Ovary (tissue), 7 donors: ENCODE measurements at regions not wholly inside any gene's neighbourhood (a gene's known extent, or its start where the extent isn't known, plus 50 kb on each side); places are given as distances from the start of the nearest gene placed in this dataset.

Experiments used
- DNase-seq, 5 donors: peaks; one replicate each; pipeline ENCODE4 v3.0.0-alpha.2; 2019 to 2020
- H3K27ac ChIP-seq, 2 donors: fragments of 200-600 bp; one replicate each; pipeline versions ENCODE4 v1.5.1 to v1.8.0; 2019 to 2022
- H3K27me3 ChIP-seq: fragments of 200-600 bp; one replicate; pipeline ENCODE4 v1.8.0; 2022
- H3K36me3 ChIP-seq: fragments of 200-600 bp; sonication (generic); one replicate; pipeline ENCODE4 v1.5.1; 2019
- H3K4me1 ChIP-seq: one replicate; pipeline ENCODE4 v1.8.1; 2013; ENCODE audit warnings: mild to moderate bottlenecking, moderate library complexity; ENCODE audit not compliant: insufficient read depth
- H3K4me3 ChIP-seq: fragments of 200-600 bp; sonication (generic); one replicate; pipeline ENCODE4 v1.5.1; 2017
- H3K9me3 ChIP-seq, 2 donors: fragments of 200-600 bp in 1 of 2; sonication (generic) in 1 of 2; one replicate each; pipeline versions ENCODE4 v1.5.1 to v1.8.1; 2013 to 2019; ENCODE audit warnings: mild to moderate bottlenecking in 1 of 2, moderate library complexity in 1 of 2
- EP300 ChIP-seq: sonication (generic); formaldehyde crosslinking; IDR thresholded peaks from one replicate; pipeline ENCODE4 v1.6.1; 2017; ENCODE audit warnings: antibody characterized with exemption
- POLR2A ChIP-seq: fragments of 450-650 bp; IDR thresholded peaks from one replicate; pipeline ENCODE4 v1.6.1; 2017; ENCODE audit warnings: antibody characterized with exemption, mild to moderate bottlenecking, moderate library complexity
- WGBS, 3 donors: extraction: QIAGEN DNeasy Blood & Tissue Kit in 1 of 3; methylation state at CpG; one replicate each; pipeline versions ENCODE4 v1.1.5 to v1.1.7; 2013 to 2017; 5-methylcytosine and 5-hydroxymethylcytosine counted together
- intact Hi-C, 4 donors: fragments of 100-400 bp; cut with DNase I; formaldehyde crosslinking; loops; one replicate each; pipeline versions ENCODE4 v1.11.0 to v1.15.1; 2022 to 2023
- TF ChIP-seq, protein P1 (sequence below), 3 donors: fragments of 450-650 bp in 2 of 3; fragments of 200-600 bp in 1 of 3; IDR thresholded peaks; one replicate each; pipeline versions ENCODE4 v1.5.1 to v1.8.0; 2016 to 2022; ENCODE audit warnings: antibody characterized with exemption in 3 of 3, mild to moderate bottlenecking in 1 of 3
- donor health status: DM: no; HTN: no; CAD: no; lungs with moderate emphysema.
- donor health status: DM: no; HTN: no; CAD: no.
- donor health status: Bipolar disorder and iron deficiency.
- donor health status: DM: no; HTN: no; CAD: no.
- donor health status: DM: yes; HTN: yes; CAD: no.

DNA sequence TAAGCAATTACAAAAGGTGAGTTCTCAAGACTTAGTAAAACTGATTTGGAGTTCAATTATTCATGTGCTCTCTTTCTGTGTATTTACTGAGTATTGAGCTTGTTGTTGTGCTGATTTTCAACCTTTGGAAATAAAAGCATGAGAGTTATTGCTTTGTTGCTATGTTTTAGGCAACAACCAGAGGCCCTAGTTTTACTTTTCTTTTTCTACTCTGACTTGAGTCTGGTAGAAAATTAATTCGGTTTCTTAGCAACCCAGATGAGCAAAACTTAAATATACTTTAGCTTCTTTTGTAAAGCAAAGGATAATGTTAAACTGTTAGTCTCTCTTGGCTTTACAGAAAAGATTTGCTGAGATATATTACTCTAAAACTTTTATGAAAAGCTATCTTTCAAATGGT is 66.4 kb upstream of the SCIN start:
- DNase-seq = no peak
- Histone ChIP-seq H3K4me3 (no peak overlapping the region), H3K4me1 (no peaks in the 10 kb centered on the region), H3K9me3 (no peaks in the 10 kb centered on the region), H3K27ac (no peak overlapping the region), H3K36me3 (no peaks in the 10 kb centered on the region), H3K27me3 (no peaks in the 10 kb centered on the region)
- intact Hi-C loops = no loop called here
- TF ChIP-seq POLR2A = no peak
- TF ChIP-seq, protein P1, sequence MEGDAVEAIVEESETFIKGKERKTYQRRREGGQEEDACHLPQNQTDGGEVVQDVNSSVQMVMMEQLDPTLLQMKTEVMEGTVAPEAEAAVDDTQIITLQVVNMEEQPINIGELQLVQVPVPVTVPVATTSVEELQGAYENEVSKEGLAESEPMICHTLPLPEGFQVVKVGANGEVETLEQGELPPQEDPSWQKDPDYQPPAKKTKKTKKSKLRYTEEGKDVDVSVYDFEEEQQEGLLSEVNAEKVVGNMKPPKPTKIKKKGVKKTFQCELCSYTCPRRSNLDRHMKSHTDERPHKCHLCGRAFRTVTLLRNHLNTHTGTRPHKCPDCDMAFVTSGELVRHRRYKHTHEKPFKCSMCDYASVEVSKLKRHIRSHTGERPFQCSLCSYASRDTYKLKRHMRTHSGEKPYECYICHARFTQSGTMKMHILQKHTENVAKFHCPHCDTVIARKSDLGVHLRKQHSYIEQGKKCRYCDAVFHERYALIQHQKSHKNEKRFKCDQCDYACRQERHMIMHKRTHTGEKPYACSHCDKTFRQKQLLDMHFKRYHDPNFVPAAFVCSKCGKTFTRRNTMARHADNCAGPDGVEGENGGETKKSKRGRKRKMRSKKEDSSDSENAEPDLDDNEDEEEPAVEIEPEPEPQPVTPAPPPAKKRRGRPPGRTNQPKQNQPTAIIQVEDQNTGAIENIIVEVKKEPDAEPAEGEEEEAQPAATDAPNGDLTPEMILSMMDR (IDR thresholded peaks at IDR 0.05) = no peak
- TF ChIP-seq EP300 = no peak
- 5 to 32% (median 21%) methylated on average over 1 of the region's 1 CpG for WGBS, 3 donors

DNA sequence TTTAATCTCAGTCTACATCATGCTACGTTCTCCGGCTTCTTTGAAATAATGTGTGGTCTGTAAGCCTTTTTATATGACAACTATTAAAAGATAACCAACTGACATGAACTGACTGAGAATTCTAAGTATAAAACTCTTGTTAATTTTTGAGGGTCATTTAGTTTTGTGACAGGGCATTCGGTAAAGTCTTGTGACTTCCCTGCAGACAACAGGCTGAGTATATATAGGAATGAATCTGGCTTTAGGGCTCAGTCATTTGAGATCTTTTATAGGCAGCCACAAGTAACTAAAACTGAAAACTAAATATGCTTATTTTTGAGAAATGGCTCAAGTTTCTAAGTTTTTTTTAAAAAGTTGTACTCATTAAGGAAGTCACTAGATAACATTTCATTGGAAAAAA is 62.5 kb upstream of the SCIN start:
- Histone ChIP-seq H3K27me3 (no peaks in the 10 kb centered on the region), H3K4me3 (no peak overlapping the region), H3K9me3 (no peaks in the 10 kb centered on the region), H3K4me1 (no peaks in the 10 kb centered on the region), H3K36me3 (no peaks in the 10 kb centered on the region), H3K27ac (no peak overlapping the region)
- WGBS, 3 donors = 76 to 83% (median 82%) methylated on average over 3 of the region's 3 CpGs
- TF ChIP-seq POLR2A (no peak), EP300 (no peak)
- TF ChIP-seq, protein P1 (IDR thresholded peaks at IDR 0.05) = no peak
- no peak for DNase-seq
- intact Hi-C loops = no loop called here

DNA sequence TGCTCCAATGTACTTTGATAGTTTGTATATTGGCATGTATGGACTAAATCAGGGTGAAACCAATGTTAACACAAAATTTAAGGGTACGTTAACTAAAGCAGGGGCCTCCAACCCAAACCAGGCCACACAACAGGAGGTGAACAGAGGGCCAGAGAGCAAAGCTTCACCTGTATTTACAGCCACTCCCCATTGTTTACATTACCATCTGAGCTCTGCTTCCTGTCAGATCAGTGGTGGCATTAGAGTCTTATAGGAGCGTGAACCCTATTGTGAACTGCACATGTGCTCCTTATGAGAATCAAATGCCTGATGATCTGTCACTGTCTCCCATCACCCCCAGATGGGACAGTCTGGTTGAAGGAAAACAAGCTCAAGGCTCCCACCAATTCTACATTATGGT is 62.0 kb upstream of the SCIN start:
- TF ChIP-seq POLR2A (no peak), EP300 (no peak)
- TF ChIP-seq, protein P1 (IDR thresholded peaks at IDR 0.05) = no peak
- intact Hi-C loops = no loop called here
- Histone ChIP-seq H3K4me1 (no peaks in the 10 kb centered on the region), H3K9me3 (no peaks in the 10 kb centered on the region), H3K27ac (no peak overlapping the region), H3K27me3 (no peaks in the 10 kb centered on the region), H3K4me3 (no peak overlapping the region), H3K36me3 (no peaks in the 10 kb centered on the region)
- WGBS, 3 donors = 91 to 97% (median 91%) methylated on average over 2 of the region's 2 CpGs
- DNase-seq = no peak

DNA sequence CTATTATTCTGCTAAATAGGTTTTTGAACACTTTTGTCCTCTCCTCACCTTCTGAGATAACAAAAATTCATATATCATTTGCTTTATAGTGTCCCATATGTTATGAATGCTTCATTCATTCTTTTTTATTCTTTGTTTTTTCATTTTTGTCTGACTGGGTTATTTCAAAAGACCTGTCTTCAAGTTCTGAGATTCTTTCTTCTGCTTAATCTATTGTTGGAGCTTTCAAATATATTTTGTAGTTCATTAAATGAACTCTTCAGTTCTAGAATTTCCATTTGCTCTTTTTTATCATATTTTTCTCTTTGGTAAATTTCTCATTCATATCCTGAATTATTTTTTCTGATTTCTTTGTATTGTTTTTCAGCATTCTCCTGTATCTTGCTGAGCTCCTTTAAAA is 53.1 kb upstream of the SCIN start:
- H3K9me3 ChIP-seq = no peaks in the 10 kb centered on the region
- H3K4me1 ChIP-seq = no peaks in the 10 kb centered on the region
- TF ChIP-seq EP300 (no peak), POLR2A (no peak)
- TF ChIP-seq, protein P1 (IDR thresholded peaks at IDR 0.05) = no peak
- H3K27ac ChIP-seq = no peak overlapping the region
- DNase-seq = no peak
- intact Hi-C loops = no loop called here
- H3K36me3 ChIP-seq = no peaks in the 10 kb centered on the region
- no peaks in the 10 kb centered on the region for H3K27me3 ChIP-seq
- H3K4me3 ChIP-seq = no peak overlapping the region
